Breast epithelium (tissue), 3 donors: ENCODE measurements at regions not wholly inside any gene's neighbourhood (a gene's known extent, or its start where the extent isn't known, plus 50 kb on each side); places are given as distances from the start of the nearest gene placed in this dataset.

Experiments
- CTCF ChIP-seq, 3 donors: fragments of 450-650 bp; IDR thresholded peaks; one replicate each; pipeline ENCODE4 v1.5.1; 2016 to 2017; ENCODE audit warnings: antibody characterized with exemption in 3 of 3, mild to moderate bottlenecking in 3 of 3, moderate library complexity in 3 of 3
- POLR2A ChIP-seq: fragments of 450-650 bp; IDR thresholded peaks from one replicate; pipeline ENCODE4 v1.6.1; 2016; ENCODE audit warnings: antibody characterized with exemption, mild to moderate bottlenecking, moderate library complexity
- POLR2AphosphoS5 ChIP-seq, 3 donors: sonication (generic); formaldehyde crosslinking; IDR thresholded peaks; one replicate each; pipeline ENCODE4 v1.6.1; 2017; ENCODE audit warnings: antibody characterized with exemption in 3 of 3

- TF ChIP-seq POLR2A (no peak), POLR2AphosphoS5 (IDR thresholded peaks at IDR 0.05) (no peak), CTCF (IDR thresholded peaks at IDR 0.05) (no peak)
These were observed 181.5 kb upstream of the SYT1 start for GRCh38 chr12:78683031-78683430.
